NCI-H1092 treated with DMSO at 0.1 percent for 48 hours (cell line): ENCODE measurements at regions not wholly inside any gene's neighbourhood (a gene's known extent, or its start where the extent isn't known, plus 50 kb on each side); places are given as distances from the start of the nearest gene placed in this dataset.

Source experiments
- DNase-seq: peaks from one replicate; lab custom pipeline; 2025; lab: John Stamatoyannopoulos, UW

- no peak for DNase-seq
These were observed 177.4 kb downstream of the SEC61B start for GRCh38 chr9:99399474-99399873.

DNA sequence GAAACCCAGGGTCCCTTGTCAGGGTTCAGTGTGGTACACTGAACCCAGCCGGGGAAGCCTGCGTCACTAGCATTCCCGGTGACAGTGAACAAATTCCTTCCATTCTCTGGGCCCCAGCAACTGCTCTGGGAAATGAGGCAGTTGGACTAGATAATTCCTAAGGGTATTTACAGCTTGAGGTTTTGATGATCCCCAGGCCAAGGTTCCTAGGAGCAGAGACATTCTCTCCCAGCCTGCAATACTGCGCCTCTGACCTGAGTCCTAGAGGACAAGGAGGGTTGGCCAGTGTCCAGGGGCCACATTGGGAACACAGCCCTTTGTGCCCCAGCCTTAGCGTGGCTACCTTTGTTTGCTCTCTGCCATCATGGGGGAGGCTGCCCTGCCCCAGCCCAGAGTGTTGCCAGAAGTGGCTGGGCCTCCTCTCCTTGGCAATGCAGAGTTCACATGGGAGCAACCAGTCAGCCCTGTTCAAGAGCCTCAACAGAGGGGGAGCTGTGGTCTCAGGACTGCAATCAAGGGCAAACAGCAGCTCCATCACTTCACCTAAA, 178.2 kb downstream of the SEC61B start:
- DNase-seq = no peak

GRCh38 chr9:99401680-99402504, 179.8 kb downstream of the SEC61B start:
- DNase-seq = no peak

DNA sequence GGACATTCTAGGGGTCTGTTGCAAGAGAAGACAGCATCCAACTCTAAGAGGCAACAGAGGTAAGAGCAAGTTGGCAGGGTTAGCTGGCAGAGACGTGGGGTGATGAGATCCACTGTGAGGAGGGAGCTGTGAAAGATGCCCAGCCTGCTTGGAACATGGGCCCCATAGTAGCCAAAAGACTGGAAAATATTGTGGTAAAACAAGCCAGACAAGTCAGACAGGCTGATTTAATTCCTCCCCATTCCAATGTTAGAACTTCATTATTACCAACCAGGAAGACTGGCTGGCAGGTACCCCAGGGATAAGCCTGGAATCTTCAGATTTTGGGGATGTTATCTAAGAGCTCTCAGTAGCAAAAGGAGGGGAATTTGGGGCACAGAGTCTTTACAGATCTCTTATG, 181.3 kb downstream of the SEC61B start:
- DNase-seq = no peak

- no peak for DNase-seq
These were observed 183.3 kb downstream of the SEC61B start for GRCh38 chr9:99405359-99405758.

DNA sequence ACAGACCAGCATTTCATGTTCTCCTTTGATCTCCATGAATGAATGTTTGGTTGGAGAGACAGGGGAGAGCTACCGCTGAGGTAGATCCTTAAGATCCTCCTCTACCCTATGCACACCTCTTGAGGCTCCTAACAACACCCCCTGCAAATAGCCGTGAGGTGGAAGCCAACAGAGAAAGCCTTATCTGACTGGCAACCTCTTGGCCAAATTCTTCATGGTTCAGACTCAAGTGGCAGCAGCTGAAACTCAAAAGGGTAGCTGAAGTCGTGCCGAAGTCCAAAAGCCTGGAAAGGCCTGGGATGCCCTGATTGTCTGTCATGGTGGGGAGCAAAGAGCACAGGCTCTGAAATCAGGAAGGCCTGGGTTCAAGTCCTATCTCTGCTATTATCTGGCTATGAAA, 184.9 kb downstream of the SEC61B start:
- no peak for DNase-seq

DNA sequence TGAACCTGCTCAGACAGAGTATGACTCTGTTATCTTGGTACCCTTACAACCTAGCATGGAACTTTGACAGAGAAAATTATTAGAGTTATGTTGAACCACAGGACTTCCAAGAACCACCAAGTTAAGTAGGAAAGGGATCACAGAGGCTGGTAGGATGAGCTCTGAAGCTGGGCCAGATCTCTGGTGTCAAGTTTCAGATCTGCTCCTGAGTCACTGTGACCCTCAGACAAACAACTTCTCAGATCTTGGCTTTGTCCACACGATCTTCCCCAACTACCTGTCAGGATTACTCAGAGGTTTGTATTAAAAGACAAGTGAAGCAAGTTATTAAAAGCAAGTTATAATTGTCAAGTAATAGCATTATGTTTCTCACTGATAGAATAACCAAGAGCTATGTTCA, 189.0 kb downstream of the SEC61B start:
- no peak for DNase-seq

DNA sequence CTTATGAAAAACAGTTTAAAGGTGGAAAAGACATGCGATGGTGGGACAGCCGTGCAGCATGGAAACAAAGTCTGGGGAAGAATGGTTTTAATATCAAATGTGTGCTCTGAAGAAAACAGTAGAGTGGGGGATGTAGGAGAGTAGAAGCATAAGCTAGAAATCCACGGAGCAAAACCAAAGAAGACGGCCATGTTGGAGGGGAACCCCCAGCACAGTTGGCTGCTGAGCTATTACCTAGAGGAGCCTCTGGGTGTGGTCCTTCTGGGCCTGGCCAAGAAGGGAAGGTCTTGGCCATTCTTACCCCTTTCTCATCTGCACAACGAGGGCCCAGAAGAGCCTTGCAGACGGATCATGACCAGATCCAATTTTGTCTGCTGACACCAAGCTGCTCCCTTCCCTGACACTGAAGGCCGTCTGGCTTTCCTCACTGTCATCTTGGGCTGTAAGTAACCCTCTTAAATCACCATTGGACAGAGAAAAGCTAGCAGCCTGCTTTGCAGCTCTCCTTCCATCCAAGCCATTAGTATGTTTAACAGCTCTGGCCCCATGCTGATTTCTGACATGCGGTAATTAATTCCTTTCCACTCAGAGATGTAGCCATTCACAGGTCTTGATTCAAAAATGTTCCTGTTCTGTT, 189.5 kb downstream of the SEC61B start:
- DNase-seq = no peak

GRCh38 chr9:99412606-99413005, 190.5 kb downstream of the SEC61B start:
- DNase-seq = no peak

DNA sequence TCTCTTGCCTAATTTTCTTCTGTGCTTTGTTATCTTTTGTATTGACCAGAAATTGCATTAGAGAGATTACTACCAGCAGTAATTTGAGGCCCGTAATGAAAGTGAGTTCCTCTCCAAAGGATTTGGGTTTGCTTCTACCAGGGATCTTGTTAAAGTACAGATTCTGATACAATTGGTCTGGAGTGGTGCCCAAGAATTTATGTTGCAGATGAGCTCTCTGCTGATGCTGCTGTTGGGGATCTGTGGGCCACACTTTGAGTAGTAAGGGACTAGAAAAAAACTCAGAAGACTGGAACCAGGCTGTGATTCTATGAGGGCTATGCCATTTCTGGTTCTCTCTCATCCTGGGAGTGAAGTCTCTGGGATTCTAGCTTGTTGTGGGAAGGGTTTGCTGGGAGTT, 192.2 kb downstream of the SEC61B start:
- DNase-seq = no peak

DNA sequence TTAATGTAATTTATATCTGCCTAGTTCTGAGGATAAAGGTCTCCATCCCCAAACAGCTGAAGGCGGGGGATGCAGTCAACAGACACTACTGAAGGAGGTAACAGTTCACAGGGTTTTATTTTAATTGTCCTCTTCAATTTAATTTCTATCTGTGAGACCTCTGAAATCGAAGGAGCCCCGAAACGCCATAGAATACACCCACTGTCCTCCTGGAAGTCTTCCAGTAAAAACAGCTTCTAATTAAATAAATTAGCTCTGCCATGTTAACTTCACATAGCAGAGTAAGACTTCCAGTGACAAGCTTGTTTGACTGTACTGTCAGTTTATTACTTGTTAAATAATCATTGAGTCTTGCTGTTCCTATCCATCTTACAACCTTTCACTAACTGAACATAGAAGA, 193.5 kb downstream of the SEC61B start:
- DNase-seq = no peak

DNA sequence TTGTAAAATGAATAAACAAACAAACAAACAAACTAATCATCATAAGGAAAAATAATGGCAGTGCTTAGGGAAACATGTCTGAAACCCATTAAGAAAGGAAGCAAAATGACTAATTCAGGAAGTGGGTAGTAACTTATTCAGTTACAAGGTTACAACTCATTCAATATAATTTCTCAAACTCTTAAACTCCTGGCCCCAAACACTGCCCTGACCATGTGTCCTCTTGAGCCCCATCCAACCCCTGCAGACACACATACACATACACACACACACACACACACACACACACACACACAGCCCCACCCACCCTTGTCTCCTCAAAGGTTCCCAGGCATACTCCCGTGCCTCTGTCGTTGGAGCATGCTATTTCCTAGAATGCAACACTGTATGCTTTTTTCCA, 193.9 kb downstream of the SEC61B start:
- DNase-seq = no peak

GRCh38 chr9:99419070-99419469, 197.0 kb downstream of the SEC61B start:
- no peak for DNase-seq

DNA sequence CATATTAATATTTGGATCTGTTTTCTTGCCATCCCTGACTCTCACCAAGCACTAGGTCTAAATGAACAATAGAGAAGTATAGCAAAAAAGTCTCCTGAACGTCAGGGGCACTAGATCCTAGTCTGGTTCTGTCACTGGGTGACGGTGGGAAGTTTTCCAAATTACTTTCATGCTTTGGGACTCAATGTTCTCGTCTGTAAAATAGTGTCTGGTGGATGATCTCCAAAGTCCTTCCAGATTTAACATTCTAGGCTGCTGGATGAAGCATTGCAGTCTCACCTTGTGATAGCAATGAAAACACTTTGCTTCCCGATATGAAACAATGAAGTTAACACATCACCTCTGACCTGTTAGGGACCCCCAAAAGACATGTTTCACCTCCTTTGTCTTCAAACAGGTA, 199.3 kb downstream of the SEC61B start:
- DNase-seq = no peak

DNA sequence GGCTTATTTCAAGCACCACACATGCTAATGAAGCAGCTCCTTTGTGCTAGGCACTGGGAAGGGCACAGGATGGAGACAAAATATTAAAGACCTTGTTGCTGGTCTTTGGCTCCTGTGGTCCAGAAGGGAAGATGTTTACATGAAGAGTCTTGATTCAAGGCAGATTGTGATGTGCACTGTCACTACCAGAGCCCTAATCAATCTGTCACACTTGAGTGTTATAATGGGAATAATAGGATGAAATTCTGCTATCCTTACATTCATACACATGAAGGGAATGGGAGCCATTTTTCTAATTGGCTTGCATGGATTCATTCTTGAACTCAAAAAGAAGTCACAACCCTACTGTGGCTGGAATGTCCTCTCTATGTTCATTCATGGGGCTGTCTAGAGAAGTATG, 203.0 kb downstream of the SEC61B start:
- no peak for DNase-seq

- DNase-seq = no peak
These were observed 204.1 kb downstream of the SEC61B start for GRCh38 chr9:99425923-99426842.

- DNase-seq = no peak
These were observed 205.2 kb downstream of the SEC61B start for GRCh38 chr9:99427260-99427659.

DNA sequence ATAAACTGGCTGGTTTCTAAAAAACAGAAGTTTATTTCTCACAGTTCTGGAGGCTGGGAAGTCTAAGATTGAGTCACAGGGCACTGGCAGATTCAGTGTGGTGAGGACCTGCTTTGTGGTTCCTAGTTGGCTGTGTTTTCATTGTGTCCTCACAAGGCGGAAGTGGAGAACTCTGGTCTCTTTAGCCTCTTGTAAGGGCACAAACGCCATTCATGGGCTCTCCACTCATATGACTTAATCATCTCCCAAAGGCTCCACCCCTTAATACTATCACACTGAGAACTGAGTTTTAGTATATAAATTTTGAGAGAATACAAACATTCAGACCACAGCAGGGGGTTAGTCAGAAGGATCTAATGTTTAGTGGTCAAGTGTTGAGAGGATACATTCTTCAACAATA, 208.2 kb downstream of the SEC61B start:
- DNase-seq = no peak

- no peak for DNase-seq
These were observed 209.0 kb downstream of the SEC61B start for GRCh38 chr9:99431103-99431502.

GRCh38 chr9:99432075-99432474, 210.0 kb downstream of the SEC61B start:
- no peak for DNase-seq

DNA sequence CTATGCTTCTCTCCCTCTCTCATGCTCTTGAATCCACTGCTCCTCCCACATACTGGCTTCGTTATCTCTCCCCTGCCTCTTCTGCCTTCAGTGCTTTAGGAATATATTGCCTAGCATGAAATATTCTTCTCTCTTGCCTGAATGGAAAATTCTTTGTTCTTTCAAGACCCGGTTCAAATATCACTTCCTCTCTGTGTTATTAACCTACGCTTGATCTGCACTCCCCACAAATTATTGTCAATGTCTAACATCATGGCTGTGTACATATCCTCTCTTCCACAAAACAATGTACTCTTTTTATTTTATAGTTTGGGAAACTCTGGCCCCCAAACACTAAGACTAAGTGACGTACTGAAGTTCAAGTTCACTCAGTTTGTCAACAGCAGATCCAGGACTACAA, 211.0 kb downstream of the SEC61B start:
- no peak for DNase-seq

GRCh38 chr9:99433555-99433954, 211.5 kb downstream of the SEC61B start:
- DNase-seq = no peak
